Thyroid gland (tissue), 4 donors: ENCODE measurements at regions not wholly inside any gene's neighbourhood (a gene's known extent, or its start where the extent isn't known, plus 50 kb on each side); places are given as distances from the start of the nearest gene placed in this dataset.

Experiments
- DNase-seq, 2 donors: peaks; one replicate each; pipeline ENCODE4 v3.0.0-alpha.2; 2019
- H3K27ac ChIP-seq, 3 donors: fragments of 200-600 bp; sonication (generic); 1 replicate in 2 of 3; 2 replicates in 1 of 3; pipeline ENCODE4 v1.5.1; 2016 to 2019; ENCODE audit warnings: mild to moderate bottlenecking in 1 of 3, moderate library complexity in 1 of 3
- H3K27me3 ChIP-seq: fragments of 200-600 bp; sonication (generic); one replicate; pipeline ENCODE4 v1.5.1; 2019
- H3K36me3 ChIP-seq, 2 donors: fragments of 200-600 bp; sonication (generic); one replicate each; pipeline ENCODE4 v1.5.1; 2016 to 2019
- H3K4me1 ChIP-seq, 2 donors: fragments of 200-600 bp; sonication (generic); one replicate each; pipeline ENCODE4 v1.5.1; 2017 to 2019
- H3K4me3 ChIP-seq, 3 donors: fragments of 200-600 bp; sonication (generic); replicated peaks in 1 of 3; 1 replicate in 2 of 3; 2 replicates in 1 of 3; pipeline ENCODE4 v1.5.1; 2016; ENCODE audit warnings: mild to moderate bottlenecking in 1 of 3
- H3K9me3 ChIP-seq: fragments of 200-600 bp; sonication (generic); one replicate; pipeline ENCODE4 v1.5.1; 2017
- CTCF ChIP-seq, 6 experiments: fragments of 200-600 bp in 3 of 6; fragments of 450-650 bp in 3 of 6; sonication (generic) in 3 of 6; IDR thresholded peaks; one replicate each; pipeline ENCODE4 v1.5.1; 2016 to 2019; ENCODE audit warnings: antibody characterized with exemption in 6 of 6, mild to moderate bottlenecking in 2 of 6, inconsistent platforms in 1 of 6, moderate library complexity in 1 of 6
- POLR2A ChIP-seq, 2 donors: fragments of 450-650 bp; IDR thresholded peaks; one replicate each; pipeline ENCODE4 v1.6.1; 2017; ENCODE audit warnings: antibody characterized with exemption in 2 of 2, mild to moderate bottlenecking in 2 of 2, moderate library complexity in 1 of 2
- WGBS, 2 donors: methylation state at CpG; one replicate each; pipeline ENCODE4 v1.1.5; 2017; 5-methylcytosine and 5-hydroxymethylcytosine counted together
- intact Hi-C: fragments of 100-400 bp; cut with DNase I; formaldehyde crosslinking; loops from one replicate; pipeline ENCODE4 v1.15.1; 2023

GRCh38 chr12:30188602-30189326 lies 405.0 kb upstream of the TMTC1 start:
- H3K36me3 ChIP-seq, result no peaks in the 10 kb centered on the region
- WGBS, 2 donors, result 57 to 65% methylated on average over 8 of the region's 8 CpGs
- H3K4me3 ChIP-seq, result no peak overlapping the region
- no peak for DNase-seq
- no peaks in the 10 kb centered on the region for H3K4me1 ChIP-seq
- intact Hi-C loops, result no loop called here
- no peak overlapping the region for H3K27ac ChIP-seq
- H3K27me3 ChIP-seq, result no peaks in the 10 kb centered on the region
- no peak for TF ChIP-seq POLR2A (IDR thresholded peaks at IDR 0.05)
- no peak for TF ChIP-seq CTCF (IDR thresholded peaks at IDR 0.05)
- H3K9me3 ChIP-seq, result no peaks in the 10 kb centered on the region

GRCh38 chr12:30187426-30187825 lies 403.7 kb upstream of the TMTC1 start:
- TF ChIP-seq CTCF (IDR thresholded peaks at IDR 0.05) (no peak), POLR2A (IDR thresholded peaks at IDR 0.05) (no peak)
- 42 to 54% methylated on average over 2 of the region's 2 CpGs for WGBS, 2 donors
- intact Hi-C loops, result no loop called here
- no peaks in the 10 kb centered on the region for H3K9me3 ChIP-seq
- no peak overlapping the region for H3K27ac ChIP-seq
- H3K36me3 ChIP-seq, result no peaks in the 10 kb centered on the region
- no peak overlapping the region for H3K4me3 ChIP-seq
- DNase-seq, result no peak
- H3K4me1 ChIP-seq, result no peaks in the 10 kb centered on the region
- no peaks in the 10 kb centered on the region for H3K27me3 ChIP-seq

- H3K4me1 ChIP-seq, result no peaks in the 10 kb centered on the region
- 25 to 28% methylated on average over 1 of the region's 1 CpG for WGBS, 2 donors
- no peak for TF ChIP-seq POLR2A (IDR thresholded peaks at IDR 0.05)
- no peak for TF ChIP-seq CTCF (IDR thresholded peaks at IDR 0.05)
- intact Hi-C loops, result no loop called here
- no peaks in the 10 kb centered on the region for H3K36me3 ChIP-seq
- no peak for DNase-seq
- H3K4me3 ChIP-seq, result no peak overlapping the region
- no peaks in the 10 kb centered on the region for H3K9me3 ChIP-seq
- no peaks in the 10 kb centered on the region for H3K27me3 ChIP-seq
- H3K27ac ChIP-seq, result no peak overlapping the region
Measured at GRCh38 chr12:30181334-30181733, 397.6 kb upstream of the TMTC1 start.

GRCh38 chr12:30180602-30181001 lies 396.9 kb upstream of the TMTC1 start:
- TF ChIP-seq CTCF (IDR thresholded peaks at IDR 0.05) (no peak), POLR2A (IDR thresholded peaks at IDR 0.05) (no peak)
- Histone ChIP-seq H3K4me3 (no peak overlapping the region), H3K27ac (no peak overlapping the region), H3K4me1 (no peaks in the 10 kb centered on the region), H3K9me3 (no peaks in the 10 kb centered on the region), H3K27me3 (no peaks in the 10 kb centered on the region), H3K36me3 (no peaks in the 10 kb centered on the region)
- no peak for DNase-seq
- intact Hi-C loops, result no loop called here

- no peaks in the 10 kb centered on the region for H3K27me3 ChIP-seq
- intact Hi-C loops, result no loop called here
- H3K4me1 ChIP-seq, result no peaks in the 10 kb centered on the region
- no peaks in the 10 kb centered on the region for H3K36me3 ChIP-seq
- H3K9me3 ChIP-seq, result no peaks in the 10 kb centered on the region
- WGBS, 2 donors, result 90 to 91% methylated on average over 2 of the region's 2 CpGs
- H3K4me3 ChIP-seq, result no peak overlapping the region
- no peak overlapping the region for H3K27ac ChIP-seq
- no peak for DNase-seq
- TF ChIP-seq CTCF (IDR thresholded peaks at IDR 0.05) (no peak), POLR2A (IDR thresholded peaks at IDR 0.05) (no peak)
Measured at GRCh38 chr12:30178916-30179315, 395.2 kb upstream of the TMTC1 start.
